ENCODE measurements at regions not wholly inside any gene's neighbourhood (a gene's known extent, or its start where the extent isn't known, plus 50 kb on each side); places are given as distances from the start of the nearest gene placed in this dataset.
"Not testable (repeated sequence)": the region's sequence is repeated elsewhere in the genome, so short reads cannot be mapped to it uniquely, and the experiment has no call there.

DNA sequence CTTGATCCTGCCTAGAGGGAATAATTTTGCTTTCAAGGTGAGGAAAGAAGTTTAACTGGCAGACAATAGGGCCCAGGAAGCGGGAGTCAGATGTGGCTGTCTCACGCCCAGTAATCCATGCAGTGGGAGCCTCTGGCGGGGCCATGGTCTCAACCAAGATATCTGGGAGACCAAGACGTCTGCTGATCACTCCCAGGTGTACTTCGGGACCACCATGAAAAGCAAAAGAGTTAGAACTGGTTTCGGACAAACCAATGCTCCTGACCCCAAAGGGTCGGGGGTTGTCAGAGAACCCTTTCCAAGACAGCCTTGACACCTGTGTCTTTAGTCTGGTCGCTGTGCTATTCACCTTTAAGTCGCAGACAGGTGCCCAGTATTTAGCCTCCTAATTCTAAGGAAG lies 256.9 kb upstream of the MBL2 start:
- TF ChIP-seq, protein P1, sequence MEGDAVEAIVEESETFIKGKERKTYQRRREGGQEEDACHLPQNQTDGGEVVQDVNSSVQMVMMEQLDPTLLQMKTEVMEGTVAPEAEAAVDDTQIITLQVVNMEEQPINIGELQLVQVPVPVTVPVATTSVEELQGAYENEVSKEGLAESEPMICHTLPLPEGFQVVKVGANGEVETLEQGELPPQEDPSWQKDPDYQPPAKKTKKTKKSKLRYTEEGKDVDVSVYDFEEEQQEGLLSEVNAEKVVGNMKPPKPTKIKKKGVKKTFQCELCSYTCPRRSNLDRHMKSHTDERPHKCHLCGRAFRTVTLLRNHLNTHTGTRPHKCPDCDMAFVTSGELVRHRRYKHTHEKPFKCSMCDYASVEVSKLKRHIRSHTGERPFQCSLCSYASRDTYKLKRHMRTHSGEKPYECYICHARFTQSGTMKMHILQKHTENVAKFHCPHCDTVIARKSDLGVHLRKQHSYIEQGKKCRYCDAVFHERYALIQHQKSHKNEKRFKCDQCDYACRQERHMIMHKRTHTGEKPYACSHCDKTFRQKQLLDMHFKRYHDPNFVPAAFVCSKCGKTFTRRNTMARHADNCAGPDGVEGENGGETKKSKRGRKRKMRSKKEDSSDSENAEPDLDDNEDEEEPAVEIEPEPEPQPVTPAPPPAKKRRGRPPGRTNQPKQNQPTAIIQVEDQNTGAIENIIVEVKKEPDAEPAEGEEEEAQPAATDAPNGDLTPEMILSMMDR (IDR thresholded peaks at IDR 0.05) = no peak
- Mint-ChIP-seq H3K4me1 (ENCODE audit: unreplicated experiment) (peaks cover 13% of the 10 kb centered on the region), H3K4me3 (ENCODE audit: unreplicated experiment) (no peak overlapping the region), H3K27ac (ENCODE audit: unreplicated experiment) (no peak overlapping the region), H3K36me3 (ENCODE audit: unreplicated experiment) (no peaks in the 10 kb centered on the region), H3K9me3 (ENCODE audit: unreplicated experiment) (no peaks in the 10 kb centered on the region), H3K27me3 (ENCODE audit: unreplicated experiment) (no peaks in the 10 kb centered on the region)
- DNase-seq (ENCODE audit: extremely low spot score, unreplicated experiment) = no peak

DNA sequence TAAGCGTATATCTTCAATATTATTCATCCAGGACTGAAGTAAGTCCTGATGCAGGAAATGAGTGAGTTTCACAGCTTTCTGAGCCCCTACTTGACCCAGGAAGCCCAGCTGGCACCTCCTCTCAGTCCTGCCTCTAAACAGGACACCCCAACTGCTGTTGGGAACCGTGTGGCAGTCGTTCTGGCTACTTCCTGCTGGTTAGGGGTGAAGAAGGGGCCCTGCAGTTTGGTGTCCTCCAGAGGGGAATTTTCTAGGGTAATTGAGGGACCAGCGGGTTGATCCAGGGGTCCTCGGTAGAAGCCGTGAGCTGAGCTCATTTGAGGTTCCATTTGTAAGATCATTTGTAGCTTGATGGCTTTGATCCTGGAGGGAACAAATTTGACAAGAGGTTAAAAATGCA lies 253.2 kb upstream of the MBL2 start:
- not testable (repeated sequence) for H3K27ac Mint-ChIP-seq (ENCODE audit: unreplicated experiment); H3K9me3 Mint-ChIP-seq (ENCODE audit: unreplicated experiment); H3K36me3 Mint-ChIP-seq (ENCODE audit: unreplicated experiment); H3K4me3 Mint-ChIP-seq (ENCODE audit: unreplicated experiment); DNase-seq (ENCODE audit: extremely low spot score, unreplicated experiment); H3K27me3 Mint-ChIP-seq (ENCODE audit: unreplicated experiment)
- H3K4me1 Mint-ChIP-seq (ENCODE audit: unreplicated experiment) = peaks cover 13% of the 10 kb centered on the region

DNA sequence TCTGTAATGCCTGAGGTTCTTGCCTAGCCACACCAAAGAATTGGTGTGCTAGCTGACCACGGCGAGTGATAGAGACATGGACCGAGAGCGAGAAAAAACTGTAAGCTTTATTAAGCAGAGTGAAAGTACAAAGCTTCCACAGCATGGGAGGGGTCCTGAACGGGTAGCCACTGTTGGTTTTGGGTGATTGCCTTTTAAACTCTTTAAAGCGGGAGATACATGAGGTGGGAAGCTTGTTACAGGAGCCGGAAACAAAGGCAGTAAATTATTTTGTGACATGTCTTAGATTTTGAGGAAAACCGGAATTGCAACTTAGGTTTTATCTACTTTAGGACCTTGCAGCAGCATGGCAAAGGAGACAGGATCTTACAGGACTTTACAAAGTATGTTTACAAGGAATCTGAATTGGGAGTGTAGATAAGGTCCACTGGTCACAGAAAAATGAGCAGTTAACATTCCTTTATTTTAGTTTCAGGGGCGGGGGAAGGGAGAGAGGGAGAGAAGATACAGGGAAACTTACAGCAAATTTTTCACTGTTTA lies 252.7 kb upstream of the MBL2 start:
- Mint-ChIP-seq H3K4me3 (ENCODE audit: unreplicated experiment) (peak overlapping the region; percentile 32), H3K4me1 (ENCODE audit: unreplicated experiment) (peaks cover 8% of the 10 kb centered on the region), H3K27ac (ENCODE audit: unreplicated experiment) (no peak overlapping the region), H3K9me3 (ENCODE audit: unreplicated experiment) (no peaks in the 10 kb centered on the region), H3K36me3 (ENCODE audit: unreplicated experiment) (no peaks in the 10 kb centered on the region), H3K27me3 (ENCODE audit: unreplicated experiment) (no peaks in the 10 kb centered on the region)
- no peak for DNase-seq (ENCODE audit: extremely low spot score, unreplicated experiment)
- TF ChIP-seq, protein P1 (IDR thresholded peaks at IDR 0.05) = no peak

DNA sequence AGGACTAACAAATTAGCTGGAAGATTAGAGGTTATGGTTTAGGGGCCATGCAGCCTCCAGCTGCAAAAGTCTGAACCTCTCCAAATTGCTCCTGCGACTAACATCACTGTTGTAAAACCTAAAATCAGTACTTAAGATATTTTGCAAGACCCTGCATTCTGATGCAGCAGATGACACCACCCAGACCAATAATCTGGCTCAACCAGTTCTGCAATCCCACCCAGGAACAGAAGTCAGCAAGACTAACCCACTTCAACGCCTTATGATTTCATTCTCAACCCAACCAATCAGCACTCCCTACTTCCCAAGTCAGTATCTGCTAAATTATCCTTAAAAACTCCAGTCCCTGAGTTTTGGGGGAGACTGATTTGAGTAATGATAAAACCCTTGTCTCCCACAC lies 250.8 kb upstream of the MBL2 start:
- Mint-ChIP-seq H3K27me3 (ENCODE audit: unreplicated experiment) (no peaks in the 10 kb centered on the region), H3K9me3 (ENCODE audit: unreplicated experiment) (no peaks in the 10 kb centered on the region), H3K36me3 (ENCODE audit: unreplicated experiment) (no peaks in the 10 kb centered on the region), H3K4me1 (ENCODE audit: unreplicated experiment) (peaks cover 3% of the 10 kb centered on the region), H3K4me3 (ENCODE audit: unreplicated experiment) (no peak overlapping the region), H3K27ac (ENCODE audit: unreplicated experiment) (no peak overlapping the region)
- no peak for DNase-seq (ENCODE audit: extremely low spot score, unreplicated experiment)
- TF ChIP-seq, protein P1 (IDR thresholded peaks at IDR 0.05) = no peak

DNA sequence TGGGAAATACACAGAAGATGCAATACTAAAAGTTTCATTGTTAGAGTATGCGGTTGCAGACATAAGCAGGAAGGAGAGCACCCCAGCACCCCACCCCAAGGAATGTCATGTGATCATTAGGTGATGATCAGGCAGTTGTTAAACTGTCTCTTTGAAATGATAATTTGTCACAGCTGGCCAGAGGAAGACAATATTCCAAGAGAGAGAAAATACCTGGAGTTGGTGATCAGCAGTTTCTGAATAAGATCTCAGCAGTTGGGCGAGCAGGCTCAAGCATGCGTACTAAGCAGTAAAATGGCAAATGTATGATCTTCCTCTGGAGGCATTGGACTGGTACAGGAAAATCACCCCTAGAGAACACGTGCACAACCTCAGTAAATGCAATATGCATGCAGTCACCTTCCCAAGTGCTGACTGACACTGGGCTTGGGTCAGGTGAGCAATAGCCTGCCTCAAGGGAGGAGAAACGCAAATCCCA lies 250.1 kb upstream of the MBL2 start:
- TF ChIP-seq, protein P1 (IDR thresholded peaks at IDR 0.05) = no peak
- DNase-seq (ENCODE audit: extremely low spot score, unreplicated experiment) = no peak
- Mint-ChIP-seq H3K4me3 (ENCODE audit: unreplicated experiment) (no peak overlapping the region), H3K9me3 (ENCODE audit: unreplicated experiment) (no peaks in the 10 kb centered on the region), H3K36me3 (ENCODE audit: unreplicated experiment) (no peaks in the 10 kb centered on the region), H3K27ac (ENCODE audit: unreplicated experiment) (no peak overlapping the region), H3K4me1 (ENCODE audit: unreplicated experiment) (peaks cover 3% of the 10 kb centered on the region), H3K27me3 (ENCODE audit: unreplicated experiment) (no peaks in the 10 kb centered on the region)
